ENCODE measurements at regions not wholly inside any gene's neighbourhood (a gene's known extent, or its start where the extent isn't known, plus 50 kb on each side); places are given as distances from the start of the nearest gene placed in this dataset.

DNA sequence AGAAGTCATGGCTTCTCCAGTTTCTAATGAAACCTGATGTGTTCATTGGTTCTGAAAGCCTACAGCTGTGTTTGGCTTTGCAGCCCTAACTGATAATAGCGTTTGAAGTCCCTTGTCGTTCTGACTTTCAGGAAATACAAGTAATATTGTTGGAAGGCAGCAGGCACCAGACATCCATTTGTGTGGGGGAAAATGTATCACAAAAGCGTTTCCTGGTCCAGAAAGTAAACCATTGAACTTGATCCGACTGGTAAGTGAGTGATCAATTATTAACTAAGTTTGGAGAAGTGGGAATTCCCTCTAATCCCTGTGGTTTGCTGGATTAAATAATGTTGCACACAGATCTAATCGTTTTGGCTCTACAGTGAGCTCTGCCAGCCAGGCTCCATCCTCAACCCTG is 77.3 kb upstream of the LTA4H start (continued):
- TF ChIP-seq, protein P1, sequence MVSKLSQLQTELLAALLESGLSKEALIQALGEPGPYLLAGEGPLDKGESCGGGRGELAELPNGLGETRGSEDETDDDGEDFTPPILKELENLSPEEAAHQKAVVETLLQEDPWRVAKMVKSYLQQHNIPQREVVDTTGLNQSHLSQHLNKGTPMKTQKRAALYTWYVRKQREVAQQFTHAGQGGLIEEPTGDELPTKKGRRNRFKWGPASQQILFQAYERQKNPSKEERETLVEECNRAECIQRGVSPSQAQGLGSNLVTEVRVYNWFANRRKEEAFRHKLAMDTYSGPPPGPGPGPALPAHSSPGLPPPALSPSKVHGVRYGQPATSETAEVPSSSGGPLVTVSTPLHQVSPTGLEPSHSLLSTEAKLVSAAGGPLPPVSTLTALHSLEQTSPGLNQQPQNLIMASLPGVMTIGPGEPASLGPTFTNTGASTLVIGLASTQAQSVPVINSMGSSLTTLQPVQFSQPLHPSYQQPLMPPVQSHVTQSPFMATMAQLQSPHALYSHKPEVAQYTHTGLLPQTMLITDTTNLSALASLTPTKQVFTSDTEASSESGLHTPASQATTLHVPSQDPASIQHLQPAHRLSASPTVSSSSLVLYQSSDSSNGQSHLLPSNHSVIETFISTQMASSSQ (IDR thresholded peaks at IDR 0.05; ENCODE audit: low read depth) = no peak
- TF ChIP-seq, protein P1 (CRISPR knock-in tag; IDR thresholded peaks at IDR 0.05; ENCODE audit: borderline replicate concordance) = peak; percentile 89
- no peak for TF ChIP-seq MIER3 (CRISPR knock-in tag; IDR thresholded peaks at IDR 0.05; ENCODE audit: borderline replicate concordance)
- TF ChIP-seq, protein P2, sequence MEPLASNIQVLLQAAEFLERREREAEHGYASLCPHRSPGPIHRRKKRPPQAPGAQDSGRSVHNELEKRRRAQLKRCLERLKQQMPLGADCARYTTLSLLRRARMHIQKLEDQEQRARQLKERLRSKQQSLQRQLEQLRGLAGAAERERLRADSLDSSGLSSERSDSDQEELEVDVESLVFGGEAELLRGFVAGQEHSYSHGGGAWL (CRISPR knock-in tag; IDR thresholded peaks at IDR 0.05) = no peak
- TF ChIP-seq SIX4 (CRISPR knock-in tag; IDR thresholded peaks at IDR 0.05) = peak; percentile 66
- no peak for TF ChIP-seq ZNF598 (CRISPR knock-in tag; IDR thresholded peaks at IDR 0.05; ENCODE audit: borderline replicate concordance)
- no peak for TF ChIP-seq IKZF4 (CRISPR knock-in tag; IDR thresholded peaks at IDR 0.05; ENCODE audit: borderline replicate concordance, low read depth, not compliant biosample characterization)
- no peak for TF ChIP-seq FOXP1 (IDR thresholded peaks at IDR 0.05)
- peak; percentile 13; the same call in 1 of the 2 replicates for TF ChIP-seq FOXP1 (CRISPR knock-in tag; IDR thresholded peaks at IDR 0.05)
- TF ChIP-seq ZNF552 (CRISPR knock-in tag; IDR thresholded peaks at IDR 0.05; ENCODE audit: borderline replicate concordance) = no peak
- TF ChIP-seq ZNF747 (CRISPR knock-in tag; IDR thresholded peaks at IDR 0.05; ENCODE audit: borderline replicate concordance) = no peak
- TF ChIP-seq ZNF136 (CRISPR knock-in tag; IDR thresholded peaks at IDR 0.05; ENCODE audit: low read depth) = no peak
- no peak for TF ChIP-seq TBX3 (IDR thresholded peaks at IDR 0.05; ENCODE audit: borderline replicate concordance)
- no peak for TF ChIP-seq FOXC1 (CRISPR knock-in tag; IDR thresholded peaks at IDR 0.05; ENCODE audit: borderline replicate concordance)
- TF ChIP-seq, protein P3, sequence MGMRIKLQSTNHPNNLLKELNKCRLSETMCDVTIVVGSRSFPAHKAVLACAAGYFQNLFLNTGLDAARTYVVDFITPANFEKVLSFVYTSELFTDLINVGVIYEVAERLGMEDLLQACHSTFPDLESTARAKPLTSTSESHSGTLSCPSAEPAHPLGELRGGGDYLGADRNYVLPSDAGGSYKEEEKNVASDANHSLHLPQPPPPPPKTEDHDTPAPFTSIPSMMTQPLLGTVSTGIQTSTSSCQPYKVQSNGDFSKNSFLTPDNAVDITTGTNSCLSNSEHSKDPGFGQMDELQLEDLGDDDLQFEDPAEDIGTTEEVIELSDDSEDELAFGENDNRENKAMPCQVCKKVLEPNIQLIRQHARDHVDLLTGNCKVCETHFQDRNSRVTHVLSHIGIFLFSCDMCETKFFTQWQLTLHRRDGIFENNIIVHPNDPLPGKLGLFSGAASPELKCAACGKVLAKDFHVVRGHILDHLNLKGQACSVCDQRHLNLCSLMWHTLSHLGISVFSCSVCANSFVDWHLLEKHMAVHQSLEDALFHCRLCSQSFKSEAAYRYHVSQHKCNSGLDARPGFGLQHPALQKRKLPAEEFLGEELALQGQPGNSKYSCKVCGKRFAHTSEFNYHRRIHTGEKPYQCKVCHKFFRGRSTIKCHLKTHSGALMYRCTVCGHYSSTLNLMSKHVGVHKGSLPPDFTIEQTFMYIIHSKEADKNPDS (CRISPR knock-in tag; IDR thresholded peaks at IDR 0.05) = no peak
- TF ChIP-seq NCOR1 (IDR thresholded peaks at IDR 0.05; ENCODE audit: borderline replicate concordance, low read length) = peak; percentile 64; the same call in 1 of the 2 replicates
- no peak for TF ChIP-seq SP140L (CRISPR knock-in tag; IDR thresholded peaks at IDR 0.05; ENCODE audit: borderline replicate concordance)
- no peak for TF ChIP-seq PCBP1 (IDR thresholded peaks at IDR 0.05; ENCODE audit: borderline replicate concordance, low read depth, low read length)
- peak; percentile 26; the same call in 1 of the 2 replicates for TF ChIP-seq TBX2 (CRISPR knock-in tag; IDR thresholded peaks at IDR 0.05; ENCODE audit: borderline replicate concordance)
- no peak for TF ChIP-seq ZNF274 (CRISPR knock-in tag; IDR thresholded peaks at IDR 0.05)
- TF ChIP-seq RFX1 (IDR thresholded peaks at IDR 0.05) = no peak
- no peak for TF ChIP-seq ZNF446 (CRISPR knock-in tag; IDR thresholded peaks at IDR 0.05)
- TF ChIP-seq ARNT (IDR thresholded peaks at IDR 0.05) = no peak
- TF ChIP-seq SOX6 (IDR thresholded peaks at IDR 0.05) = no peak
- TF ChIP-seq SOX6 (CRISPR knock-in tag; IDR thresholded peaks at IDR 0.05) = peak; percentile 40; the same call in 1 of the 2 replicates
- TF ChIP-seq ZNF264 (CRISPR knock-in tag; IDR thresholded peaks at IDR 0.05) = no peak
- no peak for TF ChIP-seq ZSCAN30 (CRISPR knock-in tag; IDR thresholded peaks at IDR 0.05)

Measured in HepG2 (cell line).